DND-41 (cell line): ENCODE measurements at regions not wholly inside any gene's neighbourhood (a gene's known extent, or its start where the extent isn't known, plus 50 kb on each side); places are given as distances from the start of the nearest gene placed in this dataset.

Source experiments
- ATAC-seq: fragments of 200-7000 bp; cut with Tn5 transposase; 3 replicates; pipeline ENCODE4 v1.9.1; 2021; ENCODE audit warnings: low read depth; ENCODE audit not compliant: insufficient read depth
- DNase-seq: peaks from one replicate; pipeline ENCODE4 v3.0.0-alpha.2; 2020
- H2AFZ ChIP-seq: 2 replicates; pipeline ENCODE4 v1.6.0; 2012; ENCODE audit warnings: low read depth, low read length
- H3K27ac ChIP-seq: 2 replicates; pipeline ENCODE4 v1.5.1; 2012; ENCODE audit warnings: low read length, inconsistent platforms
- H3K27me3 ChIP-seq: fragments of 200-600 bp; sonication (generic); 2 replicates; pipeline ENCODE4 v1.6.0; 2012; ENCODE audit warnings: low read length, mild to moderate bottlenecking, inconsistent platforms; ENCODE audit not compliant: insufficient read depth, poor library complexity
- H3K36me3 ChIP-seq: 2 replicates; pipeline ENCODE4 v1.5.1; 2012; ENCODE audit warnings: low read length, inconsistent platforms; ENCODE audit not compliant: insufficient read depth
- H3K4me1 ChIP-seq: 2 replicates; pipeline ENCODE4 v1.5.1; 2012; ENCODE audit warnings: mild to moderate bottlenecking, low read length; ENCODE audit not compliant: insufficient read depth
- H3K4me2 ChIP-seq: 2 replicates; pipeline ENCODE4 v1.6.0; 2012; ENCODE audit warnings: mild to moderate bottlenecking, moderate library complexity, low read length, inconsistent platforms; ENCODE audit not compliant: insufficient read depth
- H3K4me3 ChIP-seq, 2 experiments: fragments of 200-600 bp in 1 of 2; shearing (Covaris generic) in 1 of 2; 2 replicates each; pipeline ENCODE4 v1.5.1; 2012 to 2016; ENCODE audit warnings: inconsistent platforms in 2 of 2, low read length in 2 of 2, mild to moderate bottlenecking in 2 of 2, low read depth in 1 of 2, moderate library complexity in 1 of 2
- H3K79me2 ChIP-seq: 2 replicates; pipeline ENCODE4 v1.6.0; 2012; ENCODE audit warnings: low read length, inconsistent platforms; ENCODE audit not compliant: insufficient read depth
- H3K9ac ChIP-seq: 2 replicates; pipeline ENCODE4 v1.6.0; 2012; ENCODE audit warnings: low read depth, mild to moderate bottlenecking, inconsistent platforms, low read length, moderate library complexity
- H3K9me3 ChIP-seq: 2 replicates; pipeline ENCODE4 v1.5.1; 2012; ENCODE audit warnings: low read length, moderate library complexity, mild to moderate bottlenecking, inconsistent platforms; ENCODE audit not compliant: insufficient read depth, severe bottlenecking
- H4K20me1 ChIP-seq: 2 replicates; pipeline ENCODE4 v1.6.0; 2012; ENCODE audit warnings: low read length; ENCODE audit not compliant: insufficient read depth
- EZH2 ChIP-seq: IDR thresholded peaks from 3 replicates; pipeline ENCODE4 v1.6.1; 2012; ENCODE audit warnings: borderline replicate concordance, low read depth, mild to moderate bottlenecking, moderate library complexity, low read length, inconsistent platforms; ENCODE audit not compliant: severe bottlenecking
- TF ChIP-seq, protein P1 (sequence below): IDR thresholded peaks from 2 replicates; pipeline ENCODE4 v1.5.1; 2012; ENCODE audit warnings: borderline replicate concordance, low read length, moderate library complexity, mild to moderate bottlenecking; ENCODE audit not compliant: poor library complexity, severe bottlenecking; ENCODE audit errors: extremely low read depth

DNA sequence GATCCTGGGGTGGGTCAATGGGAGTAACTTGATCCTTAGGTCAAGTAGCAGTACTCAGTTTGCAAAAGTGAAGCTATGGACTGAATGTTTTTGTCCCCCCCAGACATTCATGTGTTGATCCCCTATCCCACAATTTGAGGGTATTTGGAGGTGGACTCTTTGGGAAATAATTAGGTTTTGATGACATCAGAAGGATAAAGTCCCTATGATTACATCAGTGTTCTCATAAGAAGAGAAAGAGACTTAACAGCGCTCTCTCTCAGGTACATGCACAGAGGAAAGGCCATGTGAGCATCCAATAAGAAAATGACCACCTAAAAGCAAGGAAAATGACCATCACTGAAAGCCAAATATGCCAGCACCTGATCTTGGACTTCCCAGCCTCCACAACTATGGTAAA lies 550.8 kb downstream of the FOXG1 start:
- TF ChIP-seq, protein P1, sequence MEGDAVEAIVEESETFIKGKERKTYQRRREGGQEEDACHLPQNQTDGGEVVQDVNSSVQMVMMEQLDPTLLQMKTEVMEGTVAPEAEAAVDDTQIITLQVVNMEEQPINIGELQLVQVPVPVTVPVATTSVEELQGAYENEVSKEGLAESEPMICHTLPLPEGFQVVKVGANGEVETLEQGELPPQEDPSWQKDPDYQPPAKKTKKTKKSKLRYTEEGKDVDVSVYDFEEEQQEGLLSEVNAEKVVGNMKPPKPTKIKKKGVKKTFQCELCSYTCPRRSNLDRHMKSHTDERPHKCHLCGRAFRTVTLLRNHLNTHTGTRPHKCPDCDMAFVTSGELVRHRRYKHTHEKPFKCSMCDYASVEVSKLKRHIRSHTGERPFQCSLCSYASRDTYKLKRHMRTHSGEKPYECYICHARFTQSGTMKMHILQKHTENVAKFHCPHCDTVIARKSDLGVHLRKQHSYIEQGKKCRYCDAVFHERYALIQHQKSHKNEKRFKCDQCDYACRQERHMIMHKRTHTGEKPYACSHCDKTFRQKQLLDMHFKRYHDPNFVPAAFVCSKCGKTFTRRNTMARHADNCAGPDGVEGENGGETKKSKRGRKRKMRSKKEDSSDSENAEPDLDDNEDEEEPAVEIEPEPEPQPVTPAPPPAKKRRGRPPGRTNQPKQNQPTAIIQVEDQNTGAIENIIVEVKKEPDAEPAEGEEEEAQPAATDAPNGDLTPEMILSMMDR = no peak
- TF ChIP-seq EZH2 = no peak
- H3K4me1 ChIP-seq = no peaks in the 10 kb centered on the region
- no peak overlapping the region for H2AFZ ChIP-seq
- ATAC-seq = no peak
- H3K4me3 ChIP-seq = no peak overlapping the region
- no peak overlapping the region for H3K27ac ChIP-seq
- no peaks in the 10 kb centered on the region for H3K79me2 ChIP-seq
- H3K36me3 ChIP-seq = no peaks in the 10 kb centered on the region
- no peak overlapping the region for H3K9ac ChIP-seq
- no peaks in the 10 kb centered on the region for H4K20me1 ChIP-seq
- no peak overlapping the region for H3K4me2 ChIP-seq
- no peak for DNase-seq
- H3K9me3 ChIP-seq = no peaks in the 10 kb centered on the region
- no peaks in the 10 kb centered on the region for H3K27me3 ChIP-seq

DNA sequence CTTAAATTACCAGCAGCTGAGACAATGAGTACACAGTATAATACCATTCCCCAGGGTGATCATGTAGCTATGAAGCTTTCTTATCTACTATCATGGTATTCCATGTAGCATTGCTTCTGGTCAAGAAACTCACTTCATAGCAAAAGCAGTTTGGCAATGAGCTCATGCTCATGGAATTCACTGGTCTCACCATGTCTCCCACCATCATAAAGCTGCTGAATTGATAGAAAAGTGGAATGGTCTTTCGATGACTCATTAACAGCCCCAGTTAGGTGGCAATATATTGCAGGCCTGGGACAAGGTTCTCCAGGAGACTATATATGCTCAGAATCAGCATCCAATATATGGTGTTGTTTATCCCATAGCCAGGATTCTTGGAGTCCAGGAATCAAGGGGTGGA lies 553.7 kb downstream of the FOXG1 start:
- no peak overlapping the region for H3K4me2 ChIP-seq
- TF ChIP-seq, protein P1 = no peak
- TF ChIP-seq EZH2 = no peak
- ATAC-seq (no peak), DNase-seq (no peak)
- no peak overlapping the region for H3K27ac ChIP-seq
- no peak overlapping the region for H3K9ac ChIP-seq
- H2AFZ ChIP-seq = no peak overlapping the region
- H3K79me2 ChIP-seq = no peaks in the 10 kb centered on the region
- no peaks in the 10 kb centered on the region for H3K9me3 ChIP-seq
- no peaks in the 10 kb centered on the region for H3K36me3 ChIP-seq
- H3K27me3 ChIP-seq = no peaks in the 10 kb centered on the region
- no peak overlapping the region for H3K4me3 ChIP-seq
- H3K4me1 ChIP-seq = no peaks in the 10 kb centered on the region
- no peaks in the 10 kb centered on the region for H4K20me1 ChIP-seq

DNA sequence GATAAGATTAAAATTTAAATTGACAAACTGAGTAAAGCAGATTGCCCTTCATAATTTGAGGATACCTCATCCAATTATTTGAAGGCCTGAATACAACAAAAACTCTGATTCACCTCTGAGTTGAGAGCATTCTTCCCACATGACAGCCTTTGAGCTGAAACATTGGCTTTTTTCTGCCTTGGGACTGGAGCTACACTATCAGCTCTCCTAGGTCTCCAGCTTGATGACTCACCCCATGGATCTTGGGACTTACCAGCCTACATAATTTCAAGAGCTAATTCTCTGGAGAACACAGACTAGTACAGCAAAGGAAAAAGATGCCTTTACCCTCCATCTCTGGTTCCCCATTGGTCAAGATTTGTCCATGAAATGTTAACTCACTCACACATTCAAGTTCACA lies 555.1 kb downstream of the FOXG1 start:
- no peak overlapping the region for H2AFZ ChIP-seq
- no peaks in the 10 kb centered on the region for H3K36me3 ChIP-seq
- no peaks in the 10 kb centered on the region for H4K20me1 ChIP-seq
- H3K9me3 ChIP-seq = no peaks in the 10 kb centered on the region
- TF ChIP-seq EZH2 = no peak
- TF ChIP-seq, protein P1 = no peak
- H3K4me1 ChIP-seq = no peaks in the 10 kb centered on the region
- no peak overlapping the region for H3K4me3 ChIP-seq
- no peaks in the 10 kb centered on the region for H3K79me2 ChIP-seq
- H3K9ac ChIP-seq = no peak overlapping the region
- H3K4me2 ChIP-seq = no peak overlapping the region
- DNase-seq = no peak
- no peaks in the 10 kb centered on the region for H3K27me3 ChIP-seq
- no peak for ATAC-seq
- H3K27ac ChIP-seq = no peak overlapping the region
